Adrenal gland (tissue), 9 donors: ENCODE measurements at regions not wholly inside any gene's neighbourhood (a gene's known extent, or its start where the extent isn't known, plus 50 kb on each side); places are given as distances from the start of the nearest gene placed in this dataset.

Experiments
- DNase-seq, 7 donors: peaks; one replicate each; pipeline ENCODE4 v3.0.0-alpha.2; 2019 to 2020
- H3K27ac ChIP-seq, 5 donors: fragments of 200-600 bp; sonication (generic) in 4 of 5; 1 replicate in 3 of 5; 2 replicates in 2 of 5; pipeline versions ENCODE4 v1.5.1 to v1.8.0; 2016 to 2020; ENCODE audit warnings: mild to moderate bottlenecking in 1 of 5
- H3K27me3 ChIP-seq: fragments of 200-600 bp; 2 replicates; pipeline ENCODE4 v1.8.0; 2021
- H3K36me3 ChIP-seq, 2 donors: fragments of 200-600 bp; replicated peaks in 1 of 2; 1 replicate in 1 of 2; 2 replicates in 1 of 2; pipeline versions ENCODE4 v1.5.1 to v1.8.0; 2018 to 2022
- H3K4me1 ChIP-seq, 2 donors: fragments of 200-600 bp; replicated peaks in 1 of 2; 1 replicate in 1 of 2; 2 replicates in 1 of 2; pipeline versions ENCODE4 v1.5.1 to v1.8.0; 2018 to 2021
- H3K4me3 ChIP-seq, 4 donors: fragments of 200-600 bp; sonication (generic) in 3 of 4; one replicate each; pipeline ENCODE4 v1.5.1; 2016 to 2018
- H3K9me3 ChIP-seq, 3 donors: fragments of 200-600 bp; sonication (generic) in 1 of 3; replicated peaks in 1 of 3; 1 replicate in 2 of 3; 2 replicates in 1 of 3; pipeline versions ENCODE4 v1.5.1 to v1.8.0; 2016 to 2021
- POLR2A ChIP-seq, 2 donors: fragments of 450-650 bp; IDR thresholded peaks; one replicate each; pipeline ENCODE4 v1.6.1; 2017; ENCODE audit warnings: antibody characterized with exemption in 2 of 2, mild to moderate bottlenecking in 2 of 2, moderate library complexity in 1 of 2
- WGBS, 4 donors: extraction: QIAGEN DNeasy Blood & Tissue Kit in 2 of 4; methylation state at CpG; one replicate each; pipeline versions ENCODE4 v1.1.5 to v1.1.7; 2013 to 2017; 5-methylcytosine and 5-hydroxymethylcytosine counted together
- intact Hi-C, 2 donors: fragments of 100-400 bp; cut with DNase I; formaldehyde crosslinking; loops; one replicate each; pipeline versions ENCODE4 v1.14.1 to v1.15.0; 2022 to 2023
- TF ChIP-seq, protein P1 (sequence below), 6 experiments: fragments of 450-650 bp in 4 of 6; fragments of 200-600 bp in 2 of 6; sonication (generic) in 1 of 6; IDR thresholded peaks; 1 replicate in 5 of 6; 2 replicates in 1 of 6; pipeline versions ENCODE4 v1.5.1 to v1.8.0; 2016 to 2021; ENCODE audit warnings: antibody characterized with exemption in 6 of 6, mild to moderate bottlenecking in 2 of 6, moderate library complexity in 1 of 6
- donor health status: healthy with polysubstance abuse.
- donor health status: Bipolar disorder and iron deficiency.
- donor health status: DM: yes; HTN: yes; CAD: no.
- donor health status: DM: no; HTN: no; CAD: no.
- donor health status: DM: no; HTN: no; CAD: no.

DNA sequence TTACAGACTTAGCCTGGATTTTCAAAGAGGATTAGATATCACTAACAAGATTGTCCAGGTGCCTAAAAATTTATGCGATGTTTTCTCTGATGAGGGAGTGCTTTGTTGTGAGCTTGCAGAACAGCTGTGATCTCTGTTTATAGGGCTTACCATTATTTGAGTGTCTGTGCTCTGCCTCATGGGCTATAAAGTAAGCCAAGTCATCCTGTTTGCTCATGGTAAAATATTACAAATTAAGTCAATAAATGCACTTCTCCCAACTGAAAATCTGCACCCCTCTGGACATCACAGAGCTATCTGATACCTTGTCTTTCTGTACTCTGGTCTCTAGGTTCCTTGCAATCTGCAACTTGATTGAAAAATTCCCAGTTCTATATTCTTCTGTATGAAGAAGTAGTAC, 293.4 kb upstream of the ACTBL2 start:
- intact Hi-C loops = loop anchor here in 1 of 2 donors (10.0 kb wide), 2 partner anchors 121 to 471 kb away; no protein-coding TSS in a partner anchor
- TF ChIP-seq, protein P1, sequence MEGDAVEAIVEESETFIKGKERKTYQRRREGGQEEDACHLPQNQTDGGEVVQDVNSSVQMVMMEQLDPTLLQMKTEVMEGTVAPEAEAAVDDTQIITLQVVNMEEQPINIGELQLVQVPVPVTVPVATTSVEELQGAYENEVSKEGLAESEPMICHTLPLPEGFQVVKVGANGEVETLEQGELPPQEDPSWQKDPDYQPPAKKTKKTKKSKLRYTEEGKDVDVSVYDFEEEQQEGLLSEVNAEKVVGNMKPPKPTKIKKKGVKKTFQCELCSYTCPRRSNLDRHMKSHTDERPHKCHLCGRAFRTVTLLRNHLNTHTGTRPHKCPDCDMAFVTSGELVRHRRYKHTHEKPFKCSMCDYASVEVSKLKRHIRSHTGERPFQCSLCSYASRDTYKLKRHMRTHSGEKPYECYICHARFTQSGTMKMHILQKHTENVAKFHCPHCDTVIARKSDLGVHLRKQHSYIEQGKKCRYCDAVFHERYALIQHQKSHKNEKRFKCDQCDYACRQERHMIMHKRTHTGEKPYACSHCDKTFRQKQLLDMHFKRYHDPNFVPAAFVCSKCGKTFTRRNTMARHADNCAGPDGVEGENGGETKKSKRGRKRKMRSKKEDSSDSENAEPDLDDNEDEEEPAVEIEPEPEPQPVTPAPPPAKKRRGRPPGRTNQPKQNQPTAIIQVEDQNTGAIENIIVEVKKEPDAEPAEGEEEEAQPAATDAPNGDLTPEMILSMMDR (IDR thresholded peaks at IDR 0.05) = no peak
- no peak for TF ChIP-seq POLR2A (IDR thresholded peaks at IDR 0.05)
- Histone ChIP-seq H3K4me1 (peaks cover 0 to 14% of the 10 kb centered on the region in 2 donors), H3K27ac (no peak overlapping the region), H3K36me3 (no peaks in the 10 kb centered on the region), H3K4me3 (no peak overlapping the region), H3K9me3 (no peaks in the 10 kb centered on the region), H3K27me3 (no peaks in the 10 kb centered on the region)
- DNase-seq = no peak
- 88 to 100% (median 91%) methylated on average over 1 of the region's 1 CpG for WGBS, 4 donors

DNA sequence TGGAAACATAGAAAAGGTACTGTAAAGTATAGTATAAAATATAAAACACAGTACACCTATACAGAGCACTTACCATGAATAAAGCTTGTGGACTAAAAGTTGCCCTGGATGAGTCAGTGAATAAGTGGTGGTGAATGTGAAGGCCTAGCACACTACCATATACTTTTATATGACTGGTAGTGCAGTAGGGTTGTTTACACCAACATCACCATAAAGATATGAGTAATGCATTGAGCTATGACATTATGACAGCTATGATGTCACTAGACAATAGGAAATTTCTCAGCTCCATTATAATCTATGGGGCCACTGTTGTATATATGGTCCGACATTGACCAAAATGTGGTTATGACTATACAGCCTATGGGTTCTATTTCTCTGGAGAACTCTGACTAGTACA, 291.8 kb upstream of the ACTBL2 start:
- Histone ChIP-seq H3K27me3 (no peaks in the 10 kb centered on the region), H3K4me3 (no peak overlapping the region), H3K4me1 (peaks cover 0 to 10% of the 10 kb centered on the region in 2 donors), H3K9me3 (no peaks in the 10 kb centered on the region), H3K27ac (no peak overlapping the region), H3K36me3 (no peaks in the 10 kb centered on the region)
- intact Hi-C loops = loop anchor here in 1 of 2 donors (10.0 kb wide), 2 partner anchors 120 to 470 kb away; no protein-coding TSS in a partner anchor
- TF ChIP-seq POLR2A (IDR thresholded peaks at IDR 0.05) = no peak
- TF ChIP-seq, protein P1 (IDR thresholded peaks at IDR 0.05) = no peak
- WGBS, 4 donors = 91 to 100% (median 97%) methylated on average over 1 of the region's 1 CpG
- DNase-seq = no peak

DNA sequence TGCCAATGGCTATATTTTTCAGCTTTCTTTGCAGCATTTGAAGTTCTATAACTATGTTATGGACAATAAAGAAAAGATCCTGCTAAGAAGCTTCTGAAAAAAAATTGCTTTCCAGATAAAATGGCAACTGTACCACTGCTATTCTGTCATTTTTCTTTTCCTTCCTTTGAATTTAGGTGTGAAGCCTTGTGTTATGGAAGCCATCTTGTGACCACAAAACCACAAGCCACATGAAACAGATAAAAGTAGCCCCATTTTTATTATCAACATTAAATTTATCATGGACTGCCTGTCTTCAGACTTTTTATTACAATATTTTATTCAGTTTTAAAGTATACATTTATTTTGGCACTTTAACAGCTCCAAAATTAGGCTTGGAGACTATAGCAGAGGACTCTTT, 289.9 kb upstream of the ACTBL2 start:
- H3K36me3 ChIP-seq = no peaks in the 10 kb centered on the region
- H3K27me3 ChIP-seq = no peaks in the 10 kb centered on the region
- peaks cover 0 to 9% of the 10 kb centered on the region in 2 donors for H3K4me1 ChIP-seq
- no peaks in the 10 kb centered on the region for H3K9me3 ChIP-seq
- DNase-seq = no peak
- intact Hi-C loops = loop anchor here in 1 of 2 donors (10.0 kb wide), 2 partner anchors 118 to 468 kb away; no protein-coding TSS in a partner anchor
- TF ChIP-seq, protein P1 (IDR thresholded peaks at IDR 0.05) = no peak
- H3K4me3 ChIP-seq = no peak overlapping the region
- no peak overlapping the region for H3K27ac ChIP-seq

DNA sequence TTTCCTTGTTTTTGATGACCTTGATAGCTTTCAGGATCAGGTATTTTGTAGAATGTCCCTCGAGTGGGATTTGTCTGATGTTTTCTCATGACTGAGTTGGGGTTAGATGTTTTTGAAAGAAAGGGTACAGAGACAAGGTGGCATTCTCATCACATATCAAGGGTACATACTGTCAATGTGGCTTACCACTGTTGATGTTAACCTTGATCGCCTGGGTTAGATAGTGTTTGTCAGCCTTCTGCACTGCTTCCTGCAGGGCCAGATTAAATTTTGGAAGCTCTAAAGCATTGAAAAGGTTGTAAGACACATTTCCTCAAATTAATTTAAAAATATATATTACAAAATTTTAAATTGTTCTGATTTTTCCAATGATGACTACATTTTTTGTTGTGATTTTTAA, 287.4 kb upstream of the ACTBL2 start:
- DNase-seq = no peak
- Histone ChIP-seq H3K9me3 (no peaks in the 10 kb centered on the region), H3K27me3 (no peaks in the 10 kb centered on the region), H3K4me3 (no peak overlapping the region), H3K36me3 (no peaks in the 10 kb centered on the region), H3K4me1 (no peaks in the 10 kb centered on the region), H3K27ac (no peak overlapping the region)
- TF ChIP-seq, protein P1 (IDR thresholded peaks at IDR 0.05) = no peak
- TF ChIP-seq POLR2A (IDR thresholded peaks at IDR 0.05) = no peak
- intact Hi-C loops = loop anchor here in 1 of 2 donors (10.0 kb wide), 2 partner anchors 115 to 465 kb away; no protein-coding TSS in a partner anchor
- WGBS, 4 donors = 70 to 76% (median 74%) methylated on average over 2 of the region's 2 CpGs
